ENCODE measurements at regions not wholly inside any gene's neighbourhood (a gene's known extent, or its start where the extent isn't known, plus 50 kb on each side); places are given as distances from the start of the nearest gene placed in this dataset.

- TF ChIP-seq POLR2A (IDR thresholded peaks at IDR 0.05), result no peak
- TF ChIP-seq, protein P1, sequence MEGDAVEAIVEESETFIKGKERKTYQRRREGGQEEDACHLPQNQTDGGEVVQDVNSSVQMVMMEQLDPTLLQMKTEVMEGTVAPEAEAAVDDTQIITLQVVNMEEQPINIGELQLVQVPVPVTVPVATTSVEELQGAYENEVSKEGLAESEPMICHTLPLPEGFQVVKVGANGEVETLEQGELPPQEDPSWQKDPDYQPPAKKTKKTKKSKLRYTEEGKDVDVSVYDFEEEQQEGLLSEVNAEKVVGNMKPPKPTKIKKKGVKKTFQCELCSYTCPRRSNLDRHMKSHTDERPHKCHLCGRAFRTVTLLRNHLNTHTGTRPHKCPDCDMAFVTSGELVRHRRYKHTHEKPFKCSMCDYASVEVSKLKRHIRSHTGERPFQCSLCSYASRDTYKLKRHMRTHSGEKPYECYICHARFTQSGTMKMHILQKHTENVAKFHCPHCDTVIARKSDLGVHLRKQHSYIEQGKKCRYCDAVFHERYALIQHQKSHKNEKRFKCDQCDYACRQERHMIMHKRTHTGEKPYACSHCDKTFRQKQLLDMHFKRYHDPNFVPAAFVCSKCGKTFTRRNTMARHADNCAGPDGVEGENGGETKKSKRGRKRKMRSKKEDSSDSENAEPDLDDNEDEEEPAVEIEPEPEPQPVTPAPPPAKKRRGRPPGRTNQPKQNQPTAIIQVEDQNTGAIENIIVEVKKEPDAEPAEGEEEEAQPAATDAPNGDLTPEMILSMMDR (IDR thresholded peaks at IDR 0.05 in 4 of 5, conservative IDR thresholded peaks at IDR 0.05 in 1 of 5), result no peak
Observed at GRCh38 chr6:14694308-14694707, 551.6 kb upstream of the JARID2 start.
